ENCODE measurements at regions not wholly inside any gene's neighbourhood (a gene's known extent, or its start where the extent isn't known, plus 50 kb on each side); places are given as distances from the start of the nearest gene placed in this dataset.

- TF ChIP-seq EZH2 (conservative IDR thresholded peaks at IDR 0.05; ENCODE audit: low read depth, low read length), result no peak
- TF ChIP-seq ZXDC (CRISPR knock-in tag; IDR thresholded peaks at IDR 0.05), result no peak
- TF ChIP-seq CTCF (CRISPR knock-in tag; IDR thresholded peaks at IDR 0.05), result no peak
- TF ChIP-seq NFATC3 (CRISPR knock-in tag; IDR thresholded peaks at IDR 0.05), result no peak
- TF ChIP-seq ZNF281 (CRISPR knock-in tag; IDR thresholded peaks at IDR 0.05; ENCODE audit: borderline replicate concordance), result no peak
- TF ChIP-seq U2AF1 (optimal IDR thresholded peaks at IDR 0.05; ENCODE audit: low read depth, low read length), result no peak
- no peak for TF ChIP-seq ZNF784 (CRISPR knock-in tag; IDR thresholded peaks at IDR 0.05; ENCODE audit: borderline replicate concordance)
- no peak for TF ChIP-seq ZBTB7A (CRISPR knock-in tag; IDR thresholded peaks at IDR 0.05)
- TF ChIP-seq TBP (CRISPR knock-in tag; IDR thresholded peaks at IDR 0.05), result no peak
- TF ChIP-seq FOXM1 (CRISPR knock-in tag; IDR thresholded peaks at IDR 0.05), result no peak
- TF ChIP-seq POLR2A (IDR thresholded peaks at IDR 0.05; ENCODE audit: insufficient read depth in 1 of 2, low read depth in 2 of 2, low read length in 2 of 2), result no peak
- TF ChIP-seq NR2F6 (IDR thresholded peaks at IDR 0.05), result no peak
- no peak for TF ChIP-seq NR2F6 (CRISPR knock-in tag; IDR thresholded peaks at IDR 0.05)
- TF ChIP-seq POLR2AphosphoS5 (IDR thresholded peaks at IDR 0.05; ENCODE audit: low read depth, low read length), result no peak
- no peak for TF ChIP-seq ZNF430 (CRISPR knock-in tag; IDR thresholded peaks at IDR 0.05)
Measured at GRCh38 chr15:83372434-83372891, 74.7 kb upstream of the SH3GL3 start.
